NCI-H1417 (cell line): ENCODE measurements at regions not wholly inside any gene's neighbourhood (a gene's known extent, or its start where the extent isn't known, plus 50 kb on each side); places are given as distances from the start of the nearest gene placed in this dataset.

Source experiments
- DNase-seq, 3 experiments: peaks; one replicate each; lab custom pipeline; 2025; lab: John Stamatoyannopoulos, UW

- no peak for DNase-seq
Observed at GRCh38 chr6:170084166-170084730, 206.6 kb downstream of the DLL1 start.

GRCh38 chr6:170083236-170084051 is 207.4 kb downstream of the DLL1 start:
- no peak for DNase-seq

- DNase-seq = no peak
Observed at GRCh38 chr6:170082531-170083187, 208.2 kb downstream of the DLL1 start.

- DNase-seq = no peak
Observed at GRCh38 chr6:170082067-170082466, 208.8 kb downstream of the DLL1 start.

- no peak for DNase-seq
Observed at GRCh38 chr6:170081556-170081955, 209.3 kb downstream of the DLL1 start.

GRCh38 chr6:170080828-170081371 is 210.0 kb downstream of the DLL1 start:
- DNase-seq = peak in 2 of 3 experiments; percentile 81 to 93

- no peak for DNase-seq
Observed at GRCh38 chr6:170080169-170080827, 210.6 kb downstream of the DLL1 start.

- DNase-seq = no peak
Observed at GRCh38 chr6:170076466-170077165, 214.3 kb downstream of the DLL1 start.

GRCh38 chr6:170075659-170076223 is 215.1 kb downstream of the DLL1 start:
- DNase-seq = no peak

DNA sequence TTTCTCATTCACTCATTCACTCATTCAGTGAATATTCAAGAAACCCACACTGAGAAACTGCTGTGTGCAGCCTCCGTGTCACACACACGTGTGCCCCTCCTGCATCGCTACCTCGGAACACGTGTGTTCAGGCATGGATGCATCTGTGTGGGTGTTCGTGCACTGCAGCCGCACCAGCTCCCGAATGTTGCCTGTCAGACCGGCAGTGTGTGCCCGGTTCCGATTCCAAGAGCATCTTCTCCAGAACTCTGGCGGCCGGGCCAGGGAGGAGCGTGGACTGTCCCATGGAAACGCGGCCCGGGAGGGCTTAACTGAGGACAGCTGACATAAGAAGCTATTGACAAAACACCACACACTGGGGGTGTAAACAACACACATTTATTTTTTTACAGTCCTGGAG is 216.0 kb downstream of the DLL1 start:
- DNase-seq = no peak

DNA sequence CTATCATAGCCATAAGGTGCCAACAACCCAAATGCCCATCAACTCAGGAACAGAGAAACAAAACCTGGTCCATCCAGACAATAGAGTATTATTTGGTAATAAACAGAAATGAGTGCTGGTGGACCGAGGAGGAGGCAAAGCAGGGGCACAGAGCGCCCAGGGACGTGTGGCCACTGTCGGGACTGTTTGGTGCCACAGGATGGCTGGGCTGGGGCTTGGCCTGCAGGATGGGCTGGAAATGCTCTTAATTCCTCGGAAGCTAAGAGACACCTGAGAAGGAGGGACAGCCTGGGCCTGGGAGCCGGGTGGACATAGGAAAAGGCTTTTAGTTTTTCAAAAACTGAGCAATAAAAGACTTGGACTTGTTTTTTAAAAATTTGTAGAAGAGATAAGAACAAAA is 216.4 kb downstream of the DLL1 start:
- DNase-seq = no peak

DNA sequence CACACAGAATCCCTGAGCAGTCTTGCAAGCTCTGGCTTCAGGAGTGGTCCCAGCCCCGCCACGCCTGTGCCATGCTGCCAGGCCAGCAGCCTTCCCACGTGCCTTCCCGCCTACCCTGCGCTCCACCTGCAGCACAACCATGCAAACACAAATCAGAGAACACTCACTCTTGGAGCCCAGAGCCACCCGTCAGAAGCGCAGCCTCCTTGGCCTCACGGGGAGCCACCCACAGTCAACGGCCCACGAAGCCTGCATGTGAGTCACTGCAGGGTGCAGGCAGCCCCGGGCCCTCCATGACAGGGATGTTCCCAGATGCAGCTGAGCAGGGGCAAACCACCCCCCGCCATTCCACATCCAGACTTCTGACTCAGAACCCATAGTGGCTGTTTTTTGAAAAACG is 217.0 kb downstream of the DLL1 start:
- DNase-seq = no peak

GRCh38 chr6:170072246-170072645 is 218.6 kb downstream of the DLL1 start:
- DNase-seq = no peak

DNA sequence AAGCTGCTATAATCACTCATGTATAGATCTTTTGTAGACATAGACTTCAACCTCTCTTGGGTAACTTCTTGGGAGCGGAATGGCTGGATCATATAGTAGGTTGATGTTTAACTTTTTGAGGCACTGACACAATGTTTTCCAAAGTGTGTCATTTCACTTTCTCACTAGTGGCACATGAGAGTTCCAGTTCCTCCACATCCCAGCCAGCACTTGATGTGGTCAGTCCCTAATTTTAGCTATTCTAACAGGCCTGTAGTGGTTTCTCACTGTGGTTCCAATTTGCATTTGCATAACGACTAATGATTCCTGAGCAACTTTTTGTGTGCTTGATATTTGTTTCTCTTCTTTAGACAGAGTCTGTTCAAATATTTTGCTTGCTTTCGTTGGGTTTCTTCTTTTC is 221.3 kb downstream of the DLL1 start:
- no peak for DNase-seq

DNA sequence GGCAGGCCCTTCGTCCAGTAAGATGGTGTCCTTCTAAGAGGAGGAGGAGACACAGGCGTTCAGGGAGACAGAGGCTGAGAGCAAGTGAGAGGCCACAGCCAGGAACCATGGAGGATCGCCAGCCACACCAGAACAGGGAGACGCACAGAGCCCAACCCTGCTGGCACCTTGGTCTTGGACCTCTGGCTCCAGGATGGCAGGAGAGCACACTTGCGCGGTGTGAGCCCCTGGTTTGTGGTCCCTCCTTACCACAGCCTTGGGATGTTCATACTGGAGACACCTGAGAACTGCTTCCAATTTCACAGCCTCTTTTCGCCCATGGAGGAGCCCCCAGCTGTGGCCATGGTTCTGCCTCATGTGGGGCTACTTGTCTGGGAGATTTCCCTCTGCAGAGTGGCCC is 222.4 kb downstream of the DLL1 start:
- DNase-seq = no peak

GRCh38 chr6:170067923-170068360 is 222.9 kb downstream of the DLL1 start:
- DNase-seq = no peak

- DNase-seq = no peak
Observed at GRCh38 chr6:170067181-170067641, 223.7 kb downstream of the DLL1 start.

GRCh38 chr6:170066679-170067078 is 224.2 kb downstream of the DLL1 start:
- no peak for DNase-seq

DNA sequence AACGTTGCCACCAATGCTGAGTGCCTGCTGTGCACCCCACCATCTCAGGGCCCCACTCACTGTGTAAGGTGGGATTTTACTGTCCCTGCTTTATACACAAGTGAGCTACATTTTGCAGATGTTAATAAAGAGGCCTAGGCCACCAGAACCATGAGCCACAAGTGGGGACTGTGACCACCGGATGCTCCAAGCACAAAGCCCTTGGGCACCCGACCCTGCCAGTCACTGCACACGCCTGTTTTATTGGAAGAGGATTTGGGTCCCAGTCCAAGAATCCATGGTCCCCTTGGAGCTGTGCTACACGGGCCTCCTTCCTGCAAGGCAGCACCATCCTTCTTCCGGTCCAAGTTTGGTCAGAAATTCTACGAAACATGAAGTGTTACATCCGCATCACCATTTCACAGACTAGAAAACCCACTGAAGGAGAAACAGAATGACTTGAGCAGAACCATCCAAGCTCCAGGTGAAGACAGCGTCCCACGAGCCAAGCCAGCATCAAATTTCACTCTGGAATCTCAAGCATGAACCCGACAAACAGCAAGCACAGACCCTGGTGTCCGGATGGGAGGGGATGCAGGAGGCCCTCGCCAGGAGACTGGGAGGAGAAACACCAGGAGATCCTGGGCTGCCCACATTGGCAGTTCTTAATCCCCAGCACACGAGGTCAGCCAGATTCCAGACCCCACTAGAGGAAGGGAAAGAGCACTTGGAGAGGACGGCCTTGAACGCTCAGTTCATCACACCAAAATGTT is 226.9 kb downstream of the DLL1 start:
- DNase-seq = no peak

- no peak for DNase-seq
Observed at GRCh38 chr6:170063431-170063830, 227.4 kb downstream of the DLL1 start.

- no peak for DNase-seq
Observed at GRCh38 chr6:170062915-170063241, 228.0 kb downstream of the DLL1 start.
